ENCODE measurements at regions not wholly inside any gene's neighbourhood (a gene's known extent, or its start where the extent isn't known, plus 50 kb on each side); places are given as distances from the start of the nearest gene placed in this dataset.

- no peak for DNase-seq (ENCODE audit: low read depth)
- H3K4me3 ChIP-seq (ENCODE audit: low read depth, low read length) = no peak overlapping the region
- no peak for TF ChIP-seq CTCF (IDR thresholded peaks at IDR 0.05; ENCODE audit: insufficient read depth, low read depth, low read length)
Measured at GRCh38 chr3:78283994-78284393, 1244.1 kb downstream of the ROBO2 start.

- no peak overlapping the region for H3K4me3 ChIP-seq (ENCODE audit: low read depth, low read length)
- DNase-seq (ENCODE audit: low read depth) = no peak
- no peak for TF ChIP-seq CTCF (IDR thresholded peaks at IDR 0.05; ENCODE audit: insufficient read depth, low read depth, low read length)
Measured at GRCh38 chr3:78285032-78285728, 1245.3 kb downstream of the ROBO2 start.

- no peak overlapping the region for H3K4me3 ChIP-seq (ENCODE audit: low read depth, low read length)
- DNase-seq (ENCODE audit: low read depth) = no peak
- no peak for TF ChIP-seq CTCF (IDR thresholded peaks at IDR 0.05; ENCODE audit: insufficient read depth, low read depth, low read length)
Measured at GRCh38 chr3:78287085-78287484, 1247.2 kb downstream of the ROBO2 start.

- no peak for TF ChIP-seq CTCF (IDR thresholded peaks at IDR 0.05; ENCODE audit: insufficient read depth, low read depth, low read length)
- H3K4me3 ChIP-seq (ENCODE audit: low read depth, low read length) = no peak overlapping the region
- no peak for DNase-seq (ENCODE audit: low read depth)
Measured at GRCh38 chr3:78293284-78293683, 1253.4 kb downstream of the ROBO2 start.

- DNase-seq (ENCODE audit: low read depth) = no peak
- no peak for TF ChIP-seq CTCF (IDR thresholded peaks at IDR 0.05; ENCODE audit: insufficient read depth, low read depth, low read length)
- no peak overlapping the region for H3K4me3 ChIP-seq (ENCODE audit: low read depth, low read length)
Measured at GRCh38 chr3:78304115-78304514, 1264.2 kb downstream of the ROBO2 start.

- no peak overlapping the region for H3K4me3 ChIP-seq (ENCODE audit: low read depth, low read length)
- TF ChIP-seq CTCF (IDR thresholded peaks at IDR 0.05; ENCODE audit: insufficient read depth, low read depth, low read length) = no peak
- no peak for DNase-seq (ENCODE audit: low read depth)
Measured at GRCh38 chr3:78312851-78313250, 1273.0 kb downstream of the ROBO2 start.

- DNase-seq (ENCODE audit: low read depth) = no peak
Measured at GRCh38 chr3:78313332-78313731, 1273.4 kb downstream of the ROBO2 start.

More at GRCh38 chr3:78313332-78313731, 1273.4 kb downstream of the ROBO2 start:
- H3K4me3 ChIP-seq (ENCODE audit: low read depth, low read length) = no peak overlapping the region
- no peak for TF ChIP-seq CTCF (IDR thresholded peaks at IDR 0.05; ENCODE audit: insufficient read depth, low read depth, low read length)
